Activated CD4-positive, alpha-beta T cell treated with anti-CD3 and anti-CD28 coated beads for 4 hours (primary cell): ENCODE measurements at regions not wholly inside any gene's neighbourhood (a gene's known extent, or its start where the extent isn't known, plus 50 kb on each side); places are given as distances from the start of the nearest gene placed in this dataset.

Source experiments
- DNase-seq, 2 donors: peaks; one replicate each; pipeline ENCODE4 v3.0.0-alpha.2; 2020

DNA sequence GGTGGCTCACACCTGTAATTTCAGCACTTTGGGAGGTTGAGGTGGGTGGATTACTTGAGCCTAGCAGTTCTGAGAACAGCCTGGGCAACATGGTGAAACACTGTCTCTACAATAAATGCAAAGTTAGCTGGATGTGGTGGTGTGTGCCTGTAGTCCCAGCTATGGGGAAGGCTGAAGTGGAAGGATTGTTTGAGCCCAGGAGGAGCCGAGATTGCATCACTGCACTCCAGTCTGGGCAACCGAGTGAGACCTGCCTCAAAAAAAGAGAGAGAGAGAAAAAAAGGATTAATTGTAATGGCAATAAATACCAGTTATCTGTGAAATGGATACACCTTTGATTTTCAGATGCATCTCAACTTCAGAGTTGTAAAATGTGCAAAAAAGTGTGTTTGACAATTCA lies 58.8 kb downstream of the SPRY1 start:
- DNase-seq = no peak

DNA sequence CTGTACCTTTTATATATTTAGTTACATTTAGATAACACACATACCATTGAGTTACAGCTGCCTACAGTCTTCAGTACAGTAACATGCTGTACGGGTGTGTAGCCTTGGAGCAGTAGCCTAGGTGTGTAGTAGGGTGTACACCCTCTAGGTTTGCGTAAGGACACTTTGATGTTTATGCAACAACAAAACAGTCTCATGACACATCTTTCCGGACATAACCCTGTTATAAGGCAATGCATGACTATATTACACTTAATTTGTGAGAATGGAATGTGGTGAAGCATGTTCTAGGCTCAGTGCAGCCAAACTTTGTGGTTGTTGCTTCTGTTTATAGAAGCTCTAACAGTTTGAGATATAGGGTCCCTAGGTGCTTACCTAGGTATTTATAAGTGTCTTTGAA lies 65.4 kb downstream of the SPRY1 start:
- no peak for DNase-seq

DNA sequence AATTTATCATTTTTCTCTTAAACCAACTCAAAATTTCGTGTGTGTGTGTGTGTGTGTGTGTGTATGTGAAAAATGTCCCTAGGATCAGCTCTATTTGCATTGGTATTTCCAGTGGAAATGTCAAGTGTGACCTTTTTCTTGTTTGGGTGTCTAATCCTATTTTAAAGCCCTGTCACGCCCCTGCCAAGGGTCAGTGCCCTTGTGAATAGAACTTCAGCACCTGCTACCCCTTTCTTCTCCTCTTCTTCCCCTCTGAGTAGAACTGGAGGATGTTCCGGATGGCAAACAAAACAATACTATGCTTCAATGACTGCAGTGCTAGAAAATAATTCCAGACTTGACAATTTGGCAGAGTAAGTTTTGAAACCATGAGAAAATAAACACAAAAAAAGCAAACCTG lies 67.3 kb downstream of the SPRY1 start:
- DNase-seq = no peak

DNA sequence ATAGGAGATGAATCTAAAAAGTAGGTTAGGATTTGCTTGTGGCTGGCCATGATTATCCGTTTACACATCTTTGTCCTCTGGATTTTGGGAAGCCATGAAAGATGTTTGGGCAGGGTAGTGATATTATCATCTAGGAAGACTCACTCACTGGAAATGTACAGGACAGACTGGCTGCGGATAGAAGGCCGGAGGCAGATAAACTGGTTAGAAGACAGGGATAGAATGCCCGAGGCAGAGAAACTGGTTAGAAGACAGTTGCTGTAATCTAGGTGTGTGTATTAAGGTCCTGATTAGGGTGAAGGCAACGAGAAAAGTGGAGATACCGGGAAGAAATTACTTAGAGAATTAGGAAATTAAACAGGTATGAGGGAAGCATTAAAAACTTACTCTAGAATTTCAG lies 68.8 kb downstream of the SPRY1 start:
- no peak for DNase-seq

DNA sequence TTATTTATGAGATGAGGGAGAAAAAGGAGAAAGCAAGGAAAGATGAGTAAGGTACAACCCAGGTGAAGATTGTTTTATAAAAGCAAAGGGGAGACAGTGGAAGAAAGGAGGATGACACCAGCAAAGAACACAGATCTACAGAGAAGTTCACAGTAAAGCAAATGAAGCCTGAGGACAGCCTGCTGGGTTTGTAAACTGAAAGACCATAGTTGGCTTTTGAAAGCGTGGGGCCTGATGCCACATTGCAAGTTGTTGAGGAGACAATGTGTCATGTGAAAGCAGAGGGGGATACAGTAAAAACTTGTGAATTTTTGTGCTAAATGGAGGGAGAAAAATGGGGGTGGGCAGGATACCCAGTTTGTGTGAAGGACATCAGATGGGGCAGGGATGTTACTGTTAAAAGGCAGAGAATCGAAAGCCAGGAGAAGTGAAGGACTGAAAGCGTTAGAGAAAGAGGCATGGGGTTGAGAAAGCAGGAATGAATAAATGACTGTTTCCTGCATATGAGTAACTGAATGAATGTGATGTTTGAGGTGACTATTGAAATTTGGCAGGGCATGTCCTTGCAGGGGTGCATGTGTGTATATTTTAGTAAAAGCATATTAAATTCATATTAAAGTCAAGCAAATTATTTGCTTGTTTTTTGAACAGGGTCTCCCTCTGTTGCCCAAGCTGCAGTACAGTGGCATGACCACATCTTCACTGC lies 69.6 kb downstream of the SPRY1 start:
- no peak for DNase-seq

DNA sequence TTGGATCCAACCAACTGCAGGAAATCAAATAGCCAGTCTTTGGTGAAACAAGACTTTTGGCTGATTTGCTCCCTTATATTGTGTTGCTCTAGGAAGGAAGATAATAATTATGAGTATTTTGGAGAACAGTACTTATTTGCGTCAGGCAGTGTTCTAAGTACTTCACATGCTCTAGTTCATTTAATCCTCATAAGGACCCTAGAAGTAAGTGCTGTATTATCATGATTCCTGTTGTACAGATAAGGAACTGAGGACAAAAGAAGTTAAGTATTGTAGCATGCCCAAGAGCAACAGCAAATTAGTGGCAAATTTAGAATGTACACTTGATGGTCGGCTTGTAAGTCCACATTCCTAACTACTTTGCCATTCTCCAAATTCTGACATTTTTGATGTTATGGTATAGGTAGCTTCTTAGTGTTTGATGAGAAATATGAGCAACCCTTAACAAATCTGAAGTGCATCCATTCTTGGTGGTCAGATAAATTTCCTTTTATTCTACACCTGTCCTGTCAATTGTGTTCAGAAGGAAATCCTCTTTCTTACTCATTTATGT lies 72.0 kb downstream of the SPRY1 start:
- DNase-seq = no peak

DNA sequence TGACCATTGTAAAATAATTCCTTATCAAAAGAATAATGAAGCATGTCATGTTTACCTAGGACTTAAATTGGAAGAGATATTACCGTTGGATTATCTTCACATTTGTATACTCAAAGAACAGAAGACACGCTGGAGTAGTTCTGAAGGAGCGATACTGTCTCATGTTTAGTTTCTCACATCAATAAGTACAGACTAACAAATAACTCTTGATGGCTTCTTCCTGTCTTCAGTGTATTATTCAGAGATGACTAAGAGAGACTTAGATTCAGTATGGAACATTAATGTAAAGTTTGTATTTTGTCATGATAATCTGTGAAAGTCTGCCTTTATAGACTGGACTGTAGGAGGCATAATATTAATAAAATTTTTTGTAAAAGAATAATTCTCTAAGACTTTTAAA lies 72.7 kb downstream of the SPRY1 start:
- DNase-seq = no peak

DNA sequence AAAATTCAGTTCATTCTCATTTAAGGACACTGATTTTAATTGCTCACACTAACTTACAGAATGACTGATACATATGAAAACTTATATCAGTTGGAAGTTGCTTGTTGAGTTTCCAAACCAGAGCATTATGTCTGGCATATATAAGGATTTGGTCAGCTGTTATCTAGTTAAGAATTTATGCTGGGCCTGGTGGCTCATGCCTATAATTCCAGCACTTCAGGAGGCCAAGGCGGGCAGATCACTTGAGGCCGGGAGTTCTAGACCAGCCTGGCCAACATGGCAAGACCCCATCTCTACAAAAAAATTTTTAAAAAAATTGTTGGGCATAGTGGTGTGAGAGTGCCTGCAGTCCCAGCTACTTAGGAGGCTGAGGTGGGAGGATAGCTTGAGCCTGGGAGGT lies 73.1 kb downstream of the SPRY1 start:
- DNase-seq = no peak

DNA sequence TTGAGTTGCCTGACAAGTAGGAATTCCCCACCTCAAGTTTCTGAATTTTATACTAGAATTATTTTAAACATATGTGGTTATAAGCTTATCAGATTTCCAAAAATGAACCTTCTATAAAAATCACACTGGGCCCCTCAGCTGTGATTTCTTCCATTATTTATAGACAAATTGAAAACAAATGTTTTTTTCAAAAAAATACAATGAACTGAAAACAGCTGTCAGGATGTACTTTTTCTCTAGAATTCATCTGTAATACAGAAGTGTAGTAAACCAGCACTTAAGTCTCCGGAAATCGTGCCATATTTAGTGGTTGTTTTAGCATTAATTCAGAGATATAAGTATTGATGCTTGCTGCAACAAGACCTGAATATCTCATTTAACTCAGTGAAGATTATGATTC lies 74.0 kb downstream of the SPRY1 start:
- DNase-seq = no peak

DNA sequence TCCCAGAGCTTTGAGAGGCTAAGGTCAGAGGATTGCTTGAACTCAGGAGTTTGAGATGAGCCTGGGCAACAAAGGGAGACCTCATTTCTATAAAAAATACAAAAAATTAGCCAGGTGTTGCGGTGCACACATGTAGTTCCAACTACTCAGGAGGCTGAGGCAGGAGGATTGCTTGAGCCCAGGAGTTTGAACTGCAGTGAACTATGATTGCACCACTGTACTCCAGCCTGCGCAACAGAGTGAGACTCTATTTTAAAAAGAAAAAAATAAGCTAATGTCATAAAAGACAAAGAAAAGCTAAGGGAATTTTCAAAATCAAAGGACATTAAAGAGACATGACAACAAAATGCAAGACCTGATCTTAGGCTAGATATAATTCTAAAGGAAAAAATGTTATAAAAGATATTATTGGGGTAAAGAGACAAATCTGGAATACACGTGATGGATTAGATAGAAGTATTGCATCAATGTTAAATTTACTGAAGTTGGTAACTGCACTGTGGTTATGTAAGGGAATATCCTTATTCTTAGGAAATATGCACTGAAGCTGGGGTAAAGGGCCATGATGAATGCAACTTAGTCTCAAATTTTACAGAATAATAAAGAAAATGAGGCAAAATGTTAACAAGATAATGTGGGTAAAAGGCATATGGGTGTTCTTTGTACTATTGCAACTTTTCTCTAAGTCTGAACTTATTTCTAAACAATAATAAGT lies 75.2 kb downstream of the SPRY1 start:
- no peak for DNase-seq

DNA sequence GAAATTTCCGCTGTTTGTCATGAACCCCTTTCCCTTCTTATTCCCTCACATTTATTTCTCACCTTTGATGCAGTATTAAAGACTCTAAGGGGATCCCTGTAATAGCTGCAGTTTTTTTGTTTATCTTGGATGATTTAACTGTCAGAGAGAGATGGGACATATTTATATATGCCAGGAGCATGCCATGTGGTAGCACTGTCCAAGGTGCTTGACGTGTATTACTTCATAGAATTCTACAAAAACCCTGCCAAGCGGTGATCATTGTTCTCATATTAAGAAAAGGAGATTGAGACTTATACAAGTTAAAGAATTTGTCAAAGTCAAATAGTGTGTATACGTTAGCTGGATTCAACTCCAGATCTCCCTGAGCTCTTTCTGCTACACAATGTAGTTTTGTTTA lies 78.2 kb downstream of the SPRY1 start:
- DNase-seq = no peak

DNA sequence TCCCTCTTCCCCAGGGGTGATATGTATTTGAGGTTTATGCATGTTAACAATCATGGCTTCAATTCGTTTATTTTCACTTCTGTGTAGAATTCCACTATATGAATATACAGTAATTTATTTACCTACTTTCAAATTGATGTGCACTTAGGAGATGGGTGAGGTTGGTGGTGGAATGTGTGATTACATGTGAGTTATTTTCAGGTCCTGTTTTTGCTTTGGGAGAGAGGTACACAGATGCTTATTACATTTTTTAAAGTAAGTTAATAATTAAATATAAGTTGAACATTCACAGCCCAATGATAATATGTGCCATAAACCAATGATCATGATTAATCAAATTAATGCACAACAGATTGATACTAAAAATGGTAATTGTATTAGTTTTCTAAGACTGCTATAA lies 79.5 kb downstream of the SPRY1 start:
- DNase-seq = no peak

DNA sequence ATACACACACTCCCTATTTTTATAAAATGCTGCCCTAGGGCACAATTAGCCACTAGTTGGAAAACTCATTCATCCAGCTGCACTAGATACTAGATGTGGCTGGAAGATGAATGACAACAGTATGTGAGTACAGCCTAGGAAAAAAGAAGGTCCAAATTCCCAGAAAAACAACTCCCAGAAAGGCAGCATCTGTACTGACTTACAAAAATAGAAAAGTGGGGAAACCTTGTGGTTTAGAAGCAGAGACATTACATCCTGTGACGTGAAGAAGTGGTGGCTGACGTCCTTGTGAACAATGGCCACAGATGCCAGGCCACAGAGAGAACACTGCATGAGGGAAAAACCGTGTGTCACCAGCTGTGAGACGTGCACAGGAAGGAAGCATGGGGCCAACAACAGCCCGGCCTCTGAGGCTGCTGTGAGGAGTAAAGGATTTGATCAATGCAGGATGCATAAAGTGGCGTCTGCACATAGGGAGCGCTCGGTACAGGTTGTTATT lies 81.2 kb downstream of the SPRY1 start:
- peak; percentile 12 to 29 for DNase-seq

DNA sequence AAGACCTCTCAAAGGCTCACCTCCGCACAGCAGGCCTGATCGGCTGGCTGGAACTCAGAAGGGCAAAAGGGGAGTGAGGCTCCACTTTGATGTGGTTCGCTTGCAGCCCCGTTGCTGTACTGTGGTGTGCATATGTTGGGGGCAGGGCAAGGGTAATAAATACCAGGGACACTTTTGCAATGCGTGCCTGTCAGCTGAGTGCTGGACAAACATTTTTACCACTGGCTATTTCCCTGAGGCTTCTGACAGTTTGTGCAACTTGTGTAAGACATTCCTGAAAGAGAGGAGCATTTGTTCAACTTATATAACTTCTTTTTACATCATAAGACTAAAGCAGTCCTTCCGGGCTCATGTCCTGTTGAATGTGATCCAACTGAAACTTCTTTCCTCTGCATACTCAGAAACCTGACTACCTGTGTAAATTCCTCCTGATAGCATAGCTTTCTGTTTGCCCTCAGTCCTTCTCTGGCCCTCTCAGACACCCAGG lies 82.3 kb downstream of the SPRY1 start:
- DNase-seq = no peak

DNA sequence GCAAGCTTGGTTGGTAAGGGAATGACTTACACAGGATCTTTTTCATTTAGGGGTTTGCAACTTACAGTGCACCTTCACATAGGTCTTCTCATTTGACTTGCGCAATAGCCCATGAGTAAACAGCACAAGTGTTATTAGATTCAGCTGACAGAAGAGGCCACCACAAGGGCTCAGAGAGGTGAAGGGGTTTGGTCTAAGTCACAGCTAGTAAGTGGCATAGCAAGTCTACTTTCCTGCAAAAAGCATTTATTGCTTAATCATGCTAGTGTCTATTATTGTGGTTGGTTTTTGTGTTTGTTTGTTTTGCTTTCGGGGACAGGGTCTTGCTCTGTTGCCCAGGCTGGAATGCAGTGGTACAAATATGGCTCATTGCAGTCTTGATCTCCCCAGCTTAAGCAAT lies 83.3 kb downstream of the SPRY1 start:
- DNase-seq = no peak

DNA sequence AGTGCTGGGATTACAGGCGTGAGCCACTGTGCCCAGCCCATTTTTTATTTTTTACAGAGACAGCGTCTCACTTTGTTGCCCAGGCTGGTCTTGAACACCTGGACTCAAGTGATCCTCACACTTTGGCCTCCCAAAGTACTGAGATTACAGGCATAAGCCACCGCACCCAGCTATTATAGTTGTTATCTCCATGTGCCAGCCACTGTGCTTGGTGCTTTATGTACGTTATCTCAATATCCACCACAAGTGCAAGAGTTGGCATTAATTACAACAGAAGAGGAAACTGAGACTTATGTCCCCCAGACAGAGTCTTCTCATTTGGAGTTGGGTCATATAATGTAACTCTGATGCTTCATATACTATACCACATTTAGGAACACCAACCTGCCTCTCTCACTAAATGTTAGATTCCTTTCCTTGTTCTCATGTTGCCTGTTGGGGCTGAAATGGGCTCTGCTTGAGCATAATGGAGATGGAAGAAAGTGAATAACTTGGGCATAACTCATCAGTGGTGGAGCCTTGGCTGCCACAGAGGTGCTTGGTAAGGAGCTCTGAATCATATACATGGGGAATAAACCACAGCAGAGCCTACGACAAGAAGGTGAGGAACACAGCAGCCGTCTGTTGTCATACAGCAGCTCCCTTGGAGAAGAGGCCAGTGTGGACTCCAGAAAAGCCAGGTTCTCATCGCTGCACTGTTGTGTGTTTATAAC lies 84.3 kb downstream of the SPRY1 start:
- no peak for DNase-seq

DNA sequence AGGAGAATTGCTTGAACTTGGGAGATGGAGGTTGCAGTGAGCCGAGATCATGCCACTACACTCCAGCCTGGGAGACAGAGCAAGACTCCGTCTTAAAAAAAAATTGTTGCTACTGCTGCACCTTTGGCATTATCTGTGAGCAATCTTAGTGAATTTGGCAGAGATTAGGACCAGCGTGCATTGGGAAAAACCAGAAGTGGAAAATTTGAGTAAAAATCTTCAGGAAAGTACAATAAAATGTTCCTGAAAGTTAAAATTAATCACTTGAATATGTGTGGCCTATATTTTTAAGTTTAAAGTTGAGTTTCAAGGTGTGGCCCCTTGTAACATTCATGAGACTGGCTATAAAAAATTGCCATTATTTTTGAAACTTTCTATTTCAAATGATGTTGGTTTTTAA lies 85.1 kb downstream of the SPRY1 start:
- DNase-seq = no peak

DNA sequence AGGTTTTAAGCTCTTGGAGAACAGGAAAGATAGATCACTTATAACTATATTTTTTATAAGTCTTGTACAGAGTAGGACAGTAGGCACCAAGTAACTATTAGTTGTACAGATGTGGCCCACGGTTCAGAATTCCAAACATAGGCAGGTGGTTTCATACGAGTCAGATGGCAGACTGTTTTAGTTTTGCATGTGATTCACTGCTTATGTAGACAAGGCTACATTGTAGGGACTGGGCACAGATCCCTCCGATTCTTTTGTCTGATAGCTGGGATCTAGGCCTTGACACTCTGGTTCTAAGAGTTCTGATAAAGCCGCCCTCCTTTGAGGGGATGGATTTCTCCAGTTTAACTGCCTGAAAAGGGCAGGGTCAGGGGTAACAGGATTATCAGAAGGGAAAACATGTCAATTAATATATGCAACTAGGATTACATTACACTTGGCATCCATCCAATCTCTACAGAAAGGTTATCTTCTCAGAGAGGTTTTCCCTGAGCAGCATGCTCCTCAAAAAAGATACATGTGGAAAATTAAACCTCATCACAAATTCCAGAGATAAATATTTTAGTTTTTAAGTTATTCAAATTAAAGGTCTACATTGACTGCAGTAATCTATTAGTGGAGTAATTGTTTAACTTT lies 87.8 kb downstream of the SPRY1 start:
- DNase-seq = no peak

DNA sequence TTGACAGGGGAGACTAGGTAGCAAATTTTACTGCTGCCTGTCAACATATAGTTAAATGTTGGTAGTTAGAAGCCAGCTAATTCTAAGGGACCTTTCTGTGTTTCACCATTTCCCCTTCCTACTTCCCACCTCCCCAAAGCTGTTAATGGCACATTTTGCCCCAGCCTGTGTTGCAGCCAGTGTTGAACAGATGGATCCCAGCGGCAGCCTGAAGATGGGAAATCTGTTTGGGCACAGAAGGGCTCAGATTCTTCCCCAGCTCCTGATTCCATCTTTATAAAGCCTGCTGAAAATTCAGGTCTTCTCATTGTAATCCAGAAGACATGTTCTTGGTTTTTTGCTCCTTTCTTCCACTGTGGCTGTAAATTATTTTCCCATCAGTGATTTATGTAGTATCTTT lies 89.0 kb downstream of the SPRY1 start:
- no peak for DNase-seq

DNA sequence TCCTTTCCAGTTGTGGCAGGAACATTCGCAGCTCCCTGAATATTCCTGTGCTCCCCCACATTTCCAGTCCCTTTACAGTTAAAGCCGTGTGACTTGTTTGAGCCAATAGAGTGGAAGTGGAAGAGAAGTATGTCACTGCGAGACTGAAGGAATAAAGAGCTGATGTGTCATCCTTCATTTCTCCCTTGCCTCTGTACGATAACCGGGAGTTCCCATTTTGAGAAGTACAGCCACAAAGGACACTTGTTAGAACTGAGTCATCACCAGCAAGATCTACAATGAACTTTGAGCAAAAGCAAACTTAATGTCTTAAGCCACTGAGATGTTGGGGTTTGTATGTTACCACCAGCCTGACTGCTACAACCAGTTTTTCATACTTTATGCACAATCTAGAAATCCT lies 92.3 kb downstream of the SPRY1 start:
- DNase-seq = no peak

DNA sequence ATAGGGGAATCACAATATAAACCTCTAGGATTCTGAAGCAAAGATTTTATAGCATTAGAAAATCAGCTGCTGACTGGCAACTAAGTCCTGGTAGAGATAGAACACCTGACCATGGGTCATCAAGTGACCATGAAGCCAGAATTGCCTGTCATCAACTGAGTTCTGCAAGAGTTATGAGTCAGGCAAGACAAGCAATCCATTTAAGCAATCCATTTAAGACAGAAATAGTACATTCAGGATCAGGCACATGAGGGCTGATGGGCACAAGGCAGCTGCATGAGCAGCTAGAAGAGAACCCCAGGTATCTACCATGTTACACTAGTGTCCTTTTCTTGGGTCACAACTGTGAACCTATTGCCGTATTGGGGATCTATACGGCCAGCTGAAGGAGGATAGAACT lies 98.9 kb downstream of the SPRY1 start:
- no peak for DNase-seq

DNA sequence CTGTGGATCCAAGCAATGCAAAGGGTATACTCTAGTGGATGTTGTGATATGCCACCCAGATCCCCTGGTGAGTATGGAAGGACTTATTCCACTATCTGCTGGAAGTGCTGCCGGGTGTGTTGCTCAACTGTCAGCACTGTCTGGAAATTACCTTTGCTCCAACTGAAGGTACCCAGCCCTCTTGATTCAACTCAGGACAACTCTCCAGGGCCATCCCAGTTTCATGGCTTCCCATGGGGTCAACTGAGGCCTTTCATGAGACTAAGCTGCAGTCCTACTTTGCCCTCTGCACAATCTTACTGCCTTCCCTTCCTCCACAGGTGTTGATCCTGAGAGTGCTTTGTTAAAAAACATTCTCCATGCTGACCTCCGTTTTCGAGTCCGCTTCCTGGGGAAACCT lies 99.8 kb downstream of the SPRY1 start:
- no peak for DNase-seq

DNA sequence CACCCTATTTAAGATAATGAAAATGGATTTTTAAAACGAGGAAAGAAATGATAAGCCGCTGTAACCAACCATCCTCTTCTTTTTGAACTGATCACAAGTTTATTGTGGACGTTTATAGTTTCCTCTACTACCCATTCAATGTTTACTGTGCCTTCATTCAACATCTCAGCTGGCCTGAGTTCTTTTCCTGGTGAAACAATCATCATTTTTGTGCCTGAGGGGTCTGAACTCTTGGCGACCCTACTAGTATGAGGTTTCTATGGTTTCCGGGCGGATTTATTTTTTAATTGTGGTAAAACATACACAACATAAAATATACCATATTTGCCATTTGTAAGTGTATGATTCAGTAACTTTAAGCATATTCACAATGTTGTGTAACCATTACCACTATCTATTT lies 100.7 kb downstream of the SPRY1 start:
- DNase-seq = no peak
